Stimulated activated naive CD8-positive, alpha-beta T cell treated with anti-CD3 and anti-CD28 coated beads, Interleukin-15, amount 100 ng/mL, for 72 hours (primary cell): ENCODE measurements at regions not wholly inside any gene's neighbourhood (a gene's known extent, or its start where the extent isn't known, plus 50 kb on each side); places are given as distances from the start of the nearest gene placed in this dataset.

Experiments used
- ATAC-seq: fragments of 150-1000 bp; cut with Tn5 transposase; 2 replicates; pipeline ENCODE4 v1.10.0; 2021; ENCODE audit warnings: mild to moderate bottlenecking, moderate library complexity
- DNase-seq, 2 donors: peaks; one replicate each; pipeline ENCODE4 v3.0.0; 2021 to 2022
- H3K27ac Mint-ChIP-seq, 2 donors: one replicate each; pipeline ENCODE4 v1.8.0; 2022; ENCODE audit warnings: mild to moderate bottlenecking in 2 of 2, mixed read lengths in 2 of 2, moderate library complexity in 2 of 2
- H3K27me3 Mint-ChIP-seq: one replicate; pipeline ENCODE4 v1.8.0; 2022; ENCODE audit warnings: mixed read lengths
- H3K4me1 Mint-ChIP-seq: one replicate; pipeline ENCODE4 v1.8.0; 2022; ENCODE audit warnings: mild to moderate bottlenecking, mixed read lengths
- H3K4me3 Mint-ChIP-seq, 2 donors: one replicate each; pipeline ENCODE4 v1.8.0; 2022; ENCODE audit warnings: mild to moderate bottlenecking in 2 of 2, mixed read lengths in 2 of 2, moderate library complexity in 1 of 2
- H3K9me3 Mint-ChIP-seq, 2 donors: one replicate each; pipeline ENCODE4 v1.8.0; 2022; ENCODE audit warnings: mixed read lengths in 2 of 2

GRCh38 chr2:236726701-236727450, 157.3 kb downstream of the ACKR3 start:
- no peak for DNase-seq
- Mint-ChIP-seq H3K27me3 (peaks cover 7% of the 10 kb centered on the region), H3K9me3 (no peaks in the 10 kb centered on the region), H3K27ac (no peak overlapping the region), H3K4me1 (no peaks in the 10 kb centered on the region), H3K4me3 (no peak overlapping the region)
- no peak for ATAC-seq

DNA sequence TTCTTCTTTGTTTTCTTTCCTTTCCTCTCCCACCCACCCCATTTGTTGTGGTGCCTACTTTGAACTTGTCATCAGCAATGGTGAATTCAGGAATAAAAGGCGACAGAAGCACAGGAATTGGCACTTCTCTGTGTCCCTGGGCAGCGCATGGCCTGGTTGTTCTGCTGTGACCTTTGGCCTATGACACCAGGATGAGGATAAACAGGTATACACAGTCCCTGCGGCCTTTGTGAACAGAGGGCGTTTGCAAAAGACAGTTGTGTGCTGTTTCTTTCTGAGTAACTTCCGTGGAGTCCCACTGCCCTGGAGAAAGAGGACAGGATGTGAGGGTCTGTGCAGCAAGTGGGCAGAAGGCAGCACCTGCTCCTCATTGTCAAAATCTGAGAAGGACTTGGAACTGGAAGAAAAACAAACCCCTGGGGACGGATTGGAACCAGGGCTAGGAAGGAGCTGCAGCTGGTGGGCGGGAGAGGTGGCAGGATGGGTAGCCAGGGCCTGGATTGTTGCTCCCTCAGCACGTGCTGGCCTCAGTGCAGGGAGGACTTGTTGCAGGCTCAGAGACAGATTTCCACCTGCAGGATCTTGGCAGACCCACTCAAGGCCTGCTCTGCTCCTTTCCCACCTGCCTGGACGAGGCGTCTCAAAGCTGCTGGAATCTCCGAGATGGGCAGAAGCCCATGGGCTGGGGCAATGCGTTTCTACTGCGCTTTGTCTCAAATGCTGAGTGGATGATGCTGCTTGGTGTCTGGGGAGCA, 159.5 kb downstream of the ACKR3 start:
- Mint-ChIP-seq H3K27me3 (peaks cover 7% of the 10 kb centered on the region), H3K4me3 (no peak overlapping the region), H3K4me1 (no peaks in the 10 kb centered on the region), H3K27ac (no peak overlapping the region), H3K9me3 (no peaks in the 10 kb centered on the region)
- ATAC-seq (no peak), DNase-seq (no peak)

GRCh38 chr2:236730393-236730792, 160.8 kb downstream of the ACKR3 start:
- H3K27ac Mint-ChIP-seq = no peak overlapping the region
- H3K4me1 Mint-ChIP-seq = no peaks in the 10 kb centered on the region
- H3K9me3 Mint-ChIP-seq = no peaks in the 10 kb centered on the region
- no peak for ATAC-seq
- H3K4me3 Mint-ChIP-seq = no peak overlapping the region
- no peak for DNase-seq
- peaks cover 7% of the 10 kb centered on the region for H3K27me3 Mint-ChIP-seq

- Mint-ChIP-seq H3K9me3 (no peaks in the 10 kb centered on the region), H3K4me1 (no peaks in the 10 kb centered on the region), H3K27ac (no peak overlapping the region), H3K4me3 (no peak overlapping the region), H3K27me3 (peaks cover 7% of the 10 kb centered on the region)
- DNase-seq (no peak), ATAC-seq (no peak)
These were observed 162.3 kb downstream of the ACKR3 start for GRCh38 chr2:236731767-236732580.

GRCh38 chr2:236733156-236733555, 163.5 kb downstream of the ACKR3 start:
- Mint-ChIP-seq H3K27ac (no peak overlapping the region), H3K9me3 (no peaks in the 10 kb centered on the region), H3K4me3 (no peak overlapping the region), H3K27me3 (peaks cover 7% of the 10 kb centered on the region), H3K4me1 (no peaks in the 10 kb centered on the region)
- ATAC-seq (no peak), DNase-seq (no peak)

GRCh38 chr2:236735825-236736238, 166.2 kb downstream of the ACKR3 start:
- DNase-seq (no peak), ATAC-seq (no peak)
- no peaks in the 10 kb centered on the region for H3K4me1 Mint-ChIP-seq
- H3K27me3 Mint-ChIP-seq = no peaks in the 10 kb centered on the region
- no peak overlapping the region for H3K4me3 Mint-ChIP-seq
- no peak overlapping the region for H3K27ac Mint-ChIP-seq
- no peaks in the 10 kb centered on the region for H3K9me3 Mint-ChIP-seq

DNA sequence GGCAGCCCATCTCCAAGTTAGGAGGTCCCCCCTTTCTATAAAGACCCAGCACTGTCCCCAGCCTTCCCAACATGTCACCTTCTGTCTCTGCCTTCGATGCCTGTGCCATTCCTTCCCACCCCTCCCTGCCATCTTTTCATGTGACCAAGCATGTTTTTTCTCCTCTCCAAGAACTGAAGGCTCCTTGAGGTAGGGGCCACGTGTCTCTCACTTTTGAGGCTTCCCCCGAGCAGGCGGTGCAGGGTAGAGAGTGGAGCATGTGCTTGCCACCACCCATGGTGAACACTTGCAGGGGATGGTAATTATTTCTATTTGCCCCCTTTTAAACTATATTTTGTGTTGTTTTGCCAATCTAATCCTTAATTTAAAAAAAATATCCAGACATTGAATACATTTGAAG, 168.4 kb downstream of the ACKR3 start:
- ATAC-seq (no peak), DNase-seq (no peak)
- H3K27ac Mint-ChIP-seq = no peak overlapping the region
- H3K9me3 Mint-ChIP-seq = no peaks in the 10 kb centered on the region
- no peak overlapping the region for H3K4me3 Mint-ChIP-seq
- no peaks in the 10 kb centered on the region for H3K27me3 Mint-ChIP-seq
- no peaks in the 10 kb centered on the region for H3K4me1 Mint-ChIP-seq

DNA sequence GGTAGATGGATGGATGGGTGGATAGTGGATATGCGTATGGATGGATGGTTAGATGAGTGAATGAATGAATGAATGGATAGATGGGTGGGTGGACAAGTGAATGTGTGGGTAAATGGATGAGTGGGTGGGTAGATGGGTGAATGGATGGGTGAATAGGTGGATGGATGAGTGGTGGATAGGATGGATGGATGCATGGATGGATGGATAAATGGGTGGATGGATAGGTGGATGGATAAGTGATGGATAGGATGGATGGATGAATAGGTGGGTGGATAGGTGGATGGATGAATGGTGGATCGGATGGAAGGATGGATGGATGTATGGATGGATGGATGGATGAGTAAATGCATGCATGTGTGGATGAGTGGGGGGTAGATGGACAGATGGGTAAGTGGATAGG, 169.3 kb downstream of the ACKR3 start:
- no peak for DNase-seq
- H3K9me3 Mint-ChIP-seq = no peaks in the 10 kb centered on the region
- no peak overlapping the region for H3K27ac Mint-ChIP-seq
- ATAC-seq = no peak
- no peaks in the 10 kb centered on the region for H3K27me3 Mint-ChIP-seq
- H3K4me3 Mint-ChIP-seq = no peak overlapping the region
- H3K4me1 Mint-ChIP-seq = no peaks in the 10 kb centered on the region

GRCh38 chr2:236739663-236740062, 170.0 kb downstream of the ACKR3 start:
- Mint-ChIP-seq H3K4me1 (no peaks in the 10 kb centered on the region), H3K27ac (no peak overlapping the region), H3K4me3 (no peak overlapping the region), H3K27me3 (no peaks in the 10 kb centered on the region), H3K9me3 (no peaks in the 10 kb centered on the region)
- no peak for DNase-seq
- ATAC-seq = no peak

- H3K27me3 Mint-ChIP-seq = no peaks in the 10 kb centered on the region
These were observed 170.9 kb downstream of the ACKR3 start for GRCh38 chr2:236740506-236740905.

GRCh38 chr2:236743039-236743920, 173.7 kb downstream of the ACKR3 start:
- H3K9me3 Mint-ChIP-seq = no peaks in the 10 kb centered on the region
- H3K4me1 Mint-ChIP-seq = no peaks in the 10 kb centered on the region
- DNase-seq (no peak), ATAC-seq (no peak)
- H3K4me3 Mint-ChIP-seq = no peak overlapping the region
- no peaks in the 10 kb centered on the region for H3K27me3 Mint-ChIP-seq
- no peak overlapping the region for H3K27ac Mint-ChIP-seq

More at GRCh38 chr2:236740506-236740905, 170.9 kb downstream of the ACKR3 start:
- no peaks in the 10 kb centered on the region for H3K9me3 Mint-ChIP-seq
- no peaks in the 10 kb centered on the region for H3K4me1 Mint-ChIP-seq
- ATAC-seq (no peak), DNase-seq (no peak)
- H3K4me3 Mint-ChIP-seq = no peak overlapping the region
- no peak overlapping the region for H3K27ac Mint-ChIP-seq

GRCh38 chr2:236743921-236744280, 174.3 kb downstream of the ACKR3 start:
- DNase-seq (no peak), ATAC-seq (no peak)
- Mint-ChIP-seq H3K27ac (no peak overlapping the region), H3K9me3 (no peaks in the 10 kb centered on the region), H3K27me3 (no peaks in the 10 kb centered on the region), H3K4me1 (no peaks in the 10 kb centered on the region), H3K4me3 (no peak overlapping the region)

DNA sequence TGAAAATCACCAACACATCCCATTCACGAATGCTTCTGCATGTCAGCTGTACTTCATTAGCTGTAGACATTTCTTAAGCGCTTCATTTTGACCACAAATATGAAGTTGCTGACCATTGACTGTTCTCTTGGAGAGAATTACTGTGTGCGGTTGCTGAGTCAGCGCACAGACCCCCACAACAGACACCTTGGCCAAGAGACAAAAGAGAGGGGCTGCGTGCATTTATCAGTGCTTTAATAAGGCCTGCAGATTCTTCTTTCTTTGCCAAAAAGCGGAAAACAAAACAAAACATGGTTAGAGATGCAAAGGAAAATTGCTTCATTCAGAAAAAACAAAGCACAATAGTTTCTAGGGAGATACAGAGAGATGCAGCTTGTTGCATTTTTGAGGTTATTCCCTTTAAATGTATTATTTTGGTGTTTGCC, 174.7 kb downstream of the ACKR3 start:
- no peaks in the 10 kb centered on the region for H3K9me3 Mint-ChIP-seq
- DNase-seq (no peak), ATAC-seq (no peak)
- H3K27ac Mint-ChIP-seq = no peak overlapping the region
- no peak overlapping the region for H3K4me3 Mint-ChIP-seq
- H3K27me3 Mint-ChIP-seq = no peaks in the 10 kb centered on the region
- no peaks in the 10 kb centered on the region for H3K4me1 Mint-ChIP-seq

- Mint-ChIP-seq H3K27ac (no peak overlapping the region), H3K27me3 (no peaks in the 10 kb centered on the region), H3K4me1 (no peaks in the 10 kb centered on the region), H3K4me3 (no peak overlapping the region), H3K9me3 (no peaks in the 10 kb centered on the region)
- ATAC-seq (no peak), DNase-seq (no peak)
These were observed 175.1 kb downstream of the ACKR3 start for GRCh38 chr2:236744716-236745115.
